HEK293T (cell line): ENCODE measurements at regions not wholly inside any gene's neighbourhood (a gene's known extent, or its start where the extent isn't known, plus 50 kb on each side); places are given as distances from the start of the nearest gene placed in this dataset.

Source experiments
- ARNT ChIP-seq: fragments of 450-650 bp; IDR thresholded peaks from 2 replicates; pipeline ENCODE4 v1.6.1; 2017; ENCODE audit warnings: mild to moderate bottlenecking
- BHLHE40 ChIP-seq: fragments of 450-650 bp; IDR thresholded peaks from 2 replicates; pipeline ENCODE4 v1.6.1; 2016; ENCODE audit warnings: mild to moderate bottlenecking, moderate library complexity, borderline replicate concordance
- ELF4 ChIP-seq: fragments of 450-650 bp; IDR thresholded peaks from 2 replicates; pipeline ENCODE4 v1.6.1; 2017; ENCODE audit warnings: antibody characterized with exemption
- FOXA1 ChIP-seq: fragments of 450-650 bp; IDR thresholded peaks from 2 replicates; pipeline ENCODE4 v1.6.1; 2016; ENCODE audit warnings: mild to moderate bottlenecking
- HDGF ChIP-seq: fragments of 450-650 bp; IDR thresholded peaks from 2 replicates; pipeline ENCODE4 v1.6.1; 2017; ENCODE audit warnings: antibody characterized with exemption, borderline replicate concordance
- LEF1 ChIP-seq: fragments of 450-650 bp; IDR thresholded peaks from 2 replicates; pipeline ENCODE4 v1.6.1; 2017; ENCODE audit warnings: mild to moderate bottlenecking, borderline replicate concordance
- NFRKB ChIP-seq: fragments of 450-650 bp; IDR thresholded peaks from 2 replicates; pipeline ENCODE4 v1.6.1; 2016; ENCODE audit warnings: mild to moderate bottlenecking, moderate library complexity
- SP1 ChIP-seq: fragments of 450-650 bp; IDR thresholded peaks from 2 replicates; pipeline ENCODE4 v1.6.1; 2017
- SUZ12 ChIP-seq: fragments of 450-650 bp; IDR thresholded peaks from 2 replicates; pipeline ENCODE4 v1.6.1; 2016; ENCODE audit warnings: mild to moderate bottlenecking
- TARDBP ChIP-seq: fragments of 450-650 bp; IDR thresholded peaks from 2 replicates; pipeline ENCODE4 v1.6.1; 2016

- no peak for TF ChIP-seq SP1
- no peak for TF ChIP-seq NFRKB
- no peak for TF ChIP-seq FOXA1
- TF ChIP-seq ARNT = no peak
- TF ChIP-seq BHLHE40 = no peak
- TF ChIP-seq HDGF = no peak
- TF ChIP-seq SUZ12 = no peak
- TF ChIP-seq LEF1 = no peak
- TF ChIP-seq TARDBP = no peak
- TF ChIP-seq ELF4 = no peak
These were observed 626.8 kb downstream of the DNAH5 start for GRCh38 chr5:13317654-13318053.
